PC-3 (cell line): ENCODE measurements at regions not wholly inside any gene's neighbourhood (a gene's known extent, or its start where the extent isn't known, plus 50 kb on each side); places are given as distances from the start of the nearest gene placed in this dataset.
A peak's percentile ranks its signal among the peaks of the same experiment; 100 is the strongest.

Experiments
- ATAC-seq: fragments of 200-7000 bp; cut with Tn5 transposase; 2 replicates; pipeline ENCODE4 v1.9.1; 2020; ENCODE audit warnings: mild to moderate bottlenecking, moderate library complexity
- BruUV-seq: library from RNA; stranded (reverse); fragments of 400-500 nt; replicated peaks from 2 replicates; lab custom pipeline; 2021; lab: Mats Ljungman, UMichigan
- CTCF ChIA-PET: fragments of 300-600 bp; sonication (Branson Sonifier 250); formaldehyde crosslinking; loops from one replicate; lab custom pipeline; 2022; ENCODE audit warnings: antibody characterized with exemption; lab: Charles Lee
- POLR2A ChIA-PET: fragments of 300-600 bp; sonication (Branson Sonifier 250); formaldehyde crosslinking; loops from one replicate; lab custom pipeline; 2022; ENCODE audit warnings: antibody characterized with exemption; ENCODE audit not compliant: unreplicated experiment; lab: Charles Lee
- DNase-seq: peaks from one replicate; pipeline ENCODE4 v3.0.0-alpha.2; 2015
- H2AFZ ChIP-seq: fragments of 300-600 bp; sonication (generic); 2 replicates; pipeline ENCODE4 v1.6.0; 2016; ENCODE audit warnings: antibody characterized with exemption, low read length
- H3F3A ChIP-seq: fragments of 300-600 bp; sonication (generic); one replicate; pipeline ENCODE4 v1.6.0; 2017; ENCODE audit warnings: antibody characterized with exemption, low read length, control low read depth, mild to moderate bottlenecking; ENCODE audit not compliant: unreplicated experiment
- H3K27ac ChIP-seq: fragments of 300-600 bp; sonication (generic); 2 replicates; pipeline ENCODE4 v1.5.1; 2016; ENCODE audit warnings: mild to moderate bottlenecking, low read length
- H3K27me3 ChIP-seq: fragments of 300-600 bp; sonication (generic); 2 replicates; pipeline ENCODE4 v1.6.1; 2016; ENCODE audit warnings: low read length, mixed read lengths
- H3K36me3 ChIP-seq: fragments of 300-600 bp; sonication (generic); 2 replicates; pipeline ENCODE4 v1.6.1; 2016; ENCODE audit warnings: low read depth, mixed run types, low read length, mixed read lengths
- H3K4me1 ChIP-seq: fragments of 300-600 bp; sonication (generic); 2 replicates; pipeline ENCODE4 v1.5.1; 2016; ENCODE audit warnings: low read length; ENCODE audit not compliant: insufficient read depth
- H3K4me2 ChIP-seq: fragments of 300-600 bp; sonication (generic); 2 replicates; pipeline ENCODE4 v1.6.0; 2016; ENCODE audit warnings: low read length
- H3K4me3 ChIP-seq: fragments of 300-600 bp; sonication (generic); 2 replicates; pipeline ENCODE4 v1.5.1; 2016; ENCODE audit warnings: mild to moderate bottlenecking, low read length, mixed read lengths
- H3K79me2 ChIP-seq: fragments of 300-600 bp; sonication (generic); 2 replicates; pipeline ENCODE4 v1.6.1; 2017; ENCODE audit warnings: low read length, mixed read lengths
- H3K9ac ChIP-seq: fragments of 300-600 bp; sonication (generic); 2 replicates; pipeline ENCODE4 v1.6.0; 2016; ENCODE audit warnings: mild to moderate bottlenecking, low read length
- H3K9me2 ChIP-seq: fragments of 300-600 bp; sonication (generic); replicated peaks from 2 replicates; pipeline ENCODE4 v1.6.1; 2016; ENCODE audit warnings: mixed run types, low read length, mixed read lengths
- H3K9me3 ChIP-seq: fragments of 300-600 bp; sonication (generic); 2 replicates; pipeline ENCODE4 v1.6.1; 2016; ENCODE audit warnings: low read length, mixed read lengths
- H4K20me1 ChIP-seq: fragments of 300-600 bp; sonication (generic); 2 replicates; pipeline ENCODE4 v1.6.1; 2016; ENCODE audit warnings: low read length, mixed read lengths
- CTCF ChIP-seq: fragments of 300-600 bp; sonication (generic); conservative IDR thresholded peaks from 2 replicates; pipeline ENCODE4 v1.5.1; 2017; ENCODE audit warnings: antibody characterized with exemption, low read depth, mild to moderate bottlenecking, low read length
- EZH2 ChIP-seq: fragments of 300-600 bp; sonication (generic); IDR thresholded peaks from one replicate; pipeline ENCODE4 v1.6.1; 2017; ENCODE audit warnings: antibody characterized with exemption, mild to moderate bottlenecking, low read length; ENCODE audit not compliant: unreplicated experiment
- EZH2phosphoT487 ChIP-seq: fragments of 300-600 bp; sonication (generic); IDR thresholded peaks from 2 replicates; pipeline ENCODE4 v1.6.1; 2018; ENCODE audit warnings: mild to moderate bottlenecking, antibody characterized with exemption, low read length, borderline replicate concordance
- intact Hi-C: fragments of 100-400 bp; cut with micrococcal nuclease; formaldehyde crosslinking; loops from 2 replicates; pipeline ENCODE4 v1.9.0; 2023

GRCh38 chr2:226483745-226484619 is 315.6 kb downstream of the IRS1 start:
- ChIA-PET CTCF (interaction anchor here (0.7 kb wide), 1 partner anchor 100 kb away, joined by 5 read pairs; no protein-coding TSS in a partner anchor), POLR2A (no interaction called here)
- ATAC-seq: no peak
- peaks cover 7% of the 10 kb centered on the region for H3K4me1 ChIP-seq
- no peaks in the 10 kb centered on the region for H3K27me3 ChIP-seq
- no peaks in the 10 kb centered on the region for H3K9me3 ChIP-seq
- no peak overlapping the region for H3K4me3 ChIP-seq
- DNase-seq: no peak
- no peaks in the 10 kb centered on the region for H3K79me2 ChIP-seq
- no peak overlapping the region for H2AFZ ChIP-seq
- H3K9me2 ChIP-seq: no peaks in the 10 kb centered on the region
- no peak overlapping the region for H3K4me2 ChIP-seq
- H3F3A ChIP-seq: no peaks in the 10 kb centered on the region
- H3K27ac ChIP-seq: no peak overlapping the region
- H3K36me3 ChIP-seq: no peaks in the 10 kb centered on the region
- H4K20me1 ChIP-seq: no peaks in the 10 kb centered on the region
- TF ChIP-seq EZH2 (no peak), CTCF (no peak), EZH2phosphoT487 (no peak)
- intact Hi-C loops: no loop called here
- no TSS peak for BruUV-seq
- no peak overlapping the region for H3K9ac ChIP-seq

GRCh38 chr2:226483143-226483542 is 316.5 kb downstream of the IRS1 start:
- H4K20me1 ChIP-seq: no peaks in the 10 kb centered on the region
- no peaks in the 10 kb centered on the region for H3K9me3 ChIP-seq
- CTCF ChIA-PET: no interaction called here
- H3K4me1 ChIP-seq: peaks cover 16% of the 10 kb centered on the region
- intact Hi-C loops: no loop called here
- no peak overlapping the region for H3K4me2 ChIP-seq
- H3K4me3 ChIP-seq: no peak overlapping the region
- DNase-seq (no peak), ATAC-seq (no peak)
- no peak overlapping the region for H3K9ac ChIP-seq
- no peak for TF ChIP-seq CTCF
- POLR2A ChIA-PET: interaction anchor here (0.6 kb wide), 1 partner anchor 55 kb away, joined by 3 read pairs; no protein-coding TSS in a partner anchor
- BruUV-seq: no TSS peak
- H3K79me2 ChIP-seq: no peaks in the 10 kb centered on the region
- no peaks in the 10 kb centered on the region for H3K27me3 ChIP-seq
- no peaks in the 10 kb centered on the region for H3K36me3 ChIP-seq
- H3K9me2 ChIP-seq: no peaks in the 10 kb centered on the region
- H3F3A ChIP-seq: no peaks in the 10 kb centered on the region
- H3K27ac ChIP-seq: no peak overlapping the region
- no peak overlapping the region for H2AFZ ChIP-seq

- no TSS peak for BruUV-seq
- H3K9me3 ChIP-seq: no peaks in the 10 kb centered on the region
- no peak overlapping the region for H3K27ac ChIP-seq
- H3K79me2 ChIP-seq: no peaks in the 10 kb centered on the region
- CTCF ChIA-PET: no interaction called here
- H3K4me3 ChIP-seq: no peak overlapping the region
- TF ChIP-seq EZH2 (no peak), EZH2phosphoT487 (no peak), CTCF (no peak)
- peak; percentile 59 for ATAC-seq
- H2AFZ ChIP-seq: peak overlapping the region; percentile 41
- no peaks in the 10 kb centered on the region for H3K9me2 ChIP-seq
- intact Hi-C loops: loop anchor here (5.0 kb wide), 1 partner anchor 314 kb away; no protein-coding TSS in a partner anchor
- no peaks in the 10 kb centered on the region for H3F3A ChIP-seq
- H4K20me1 ChIP-seq: no peaks in the 10 kb centered on the region
- no peak overlapping the region for H3K4me2 ChIP-seq
- no peaks in the 10 kb centered on the region for H3K36me3 ChIP-seq
- no peak overlapping the region for H3K9ac ChIP-seq
- peak; percentile 52 for DNase-seq
- POLR2A ChIA-PET: no interaction called here
- H3K4me1 ChIP-seq: peaks cover 27% of the 10 kb centered on the region
- H3K27me3 ChIP-seq: no peaks in the 10 kb centered on the region
Measured at GRCh38 chr2:226478109-226478809, 321.4 kb downstream of the IRS1 start.
